ENCODE measurements at regions not wholly inside any gene's neighbourhood (a gene's known extent, or its start where the extent isn't known, plus 50 kb on each side); places are given as distances from the start of the nearest gene placed in this dataset.

- TF ChIP-seq CUX1 (IDR thresholded peaks at IDR 0.05; ENCODE audit: insufficient replicate concordance, low read depth, low read length) (no peak), EGR1 (IDR thresholded peaks at IDR 0.05; ENCODE audit: borderline replicate concordance in 1 of 2, low read depth in 2 of 2, low read length in 2 of 2) (no peak), TARDBP (IDR thresholded peaks at IDR 0.05; ENCODE audit: borderline replicate concordance) (no peak), SMC3 (IDR thresholded peaks at IDR 0.05; ENCODE audit: borderline replicate concordance, low read length) (no peak)
These were observed 323.0 kb upstream of the JARID2 start (continued) for GRCh38 chr6:14922706-14923460.

All from GM12878 (cell line).